HFF-Myc (cell line): ENCODE measurements at regions not wholly inside any gene's neighbourhood (a gene's known extent, or its start where the extent isn't known, plus 50 kb on each side); places are given as distances from the start of the nearest gene placed in this dataset.

Source experiments
- DNase-seq: peaks from one replicate; pipeline ENCODE4 v3.0.0-alpha.2; 2011; ENCODE audit warnings: low read depth; ENCODE audit errors: extremely low read depth
- H3K4me3 ChIP-seq: replicated peaks from 2 replicates; pipeline ENCODE4 v1.5.1; 2011; ENCODE audit warnings: low read depth, mild to moderate bottlenecking, control low read depth, low read length
- CTCF ChIP-seq: IDR thresholded peaks from 2 replicates; pipeline ENCODE4 v1.5.1; 2012; ENCODE audit warnings: mild to moderate bottlenecking, low read depth, low read length, control low read depth; ENCODE audit errors: missing control alignments

GRCh38 chr3:31356941-31357340 is 175.8 kb upstream of the STT3B start:
- DNase-seq: no peak
- no peak overlapping the region for H3K4me3 ChIP-seq
- TF ChIP-seq CTCF: no peak

DNA sequence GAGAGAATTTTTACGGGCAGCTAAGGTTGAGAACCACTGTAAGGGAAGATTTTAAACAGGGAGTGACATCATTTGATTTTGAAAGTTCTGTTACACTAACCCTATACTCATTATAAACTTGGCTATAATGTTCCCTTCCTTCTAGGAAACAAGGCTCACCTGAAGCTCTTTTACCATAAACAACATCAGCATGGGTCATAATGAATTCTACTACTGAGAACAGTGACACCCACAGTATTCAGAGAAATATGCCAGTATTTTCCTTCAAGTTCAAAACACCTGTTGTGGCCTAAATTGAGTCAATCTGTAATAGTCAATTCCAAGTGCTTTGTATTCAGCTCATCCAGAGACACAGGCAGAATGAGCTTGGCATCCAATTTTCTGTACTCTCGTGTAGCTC is 175.3 kb upstream of the STT3B start:
- no peak overlapping the region for H3K4me3 ChIP-seq
- no peak for DNase-seq
- no peak for TF ChIP-seq CTCF

- no peak for DNase-seq
- no peak overlapping the region for H3K4me3 ChIP-seq
Observed at GRCh38 chr3:31358473-31359070, 174.2 kb upstream of the STT3B start.

GRCh38 chr3:31361371-31362273 is 171.1 kb upstream of the STT3B start:
- no peak overlapping the region for H3K4me3 ChIP-seq
- no peak for TF ChIP-seq CTCF
- no peak for DNase-seq

More at GRCh38 chr3:31358473-31359070, 174.2 kb upstream of the STT3B start:
- no peak for TF ChIP-seq CTCF

DNA sequence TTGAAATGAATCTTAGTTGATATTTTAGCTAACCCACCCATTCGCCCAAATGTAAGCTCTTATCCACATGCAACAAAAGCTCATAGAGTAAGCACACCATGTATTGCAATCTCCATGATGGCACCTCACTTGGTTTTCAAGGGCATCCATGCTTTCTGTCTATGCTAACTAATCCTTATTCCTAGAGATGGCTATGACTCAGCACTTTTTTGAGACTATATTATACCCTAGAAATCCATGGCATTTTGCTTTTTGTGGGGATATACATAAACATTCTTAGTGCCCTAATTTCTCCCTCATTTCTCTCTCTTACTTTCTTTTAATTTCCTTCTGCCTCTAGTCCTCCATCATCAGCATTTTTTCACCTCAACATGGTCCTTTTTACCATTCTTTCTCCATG is 168.5 kb upstream of the STT3B start:
- TF ChIP-seq CTCF: no peak
- no peak for DNase-seq
- H3K4me3 ChIP-seq: no peak overlapping the region

- no peak overlapping the region for H3K4me3 ChIP-seq
- TF ChIP-seq CTCF: no peak
- no peak for DNase-seq
Observed at GRCh38 chr3:31364711-31365110, 168.0 kb upstream of the STT3B start.
